Trophoblast cell (in vitro differentiated cells and primary cell): ENCODE measurements at regions not wholly inside any gene's neighbourhood (a gene's known extent, or its start where the extent isn't known, plus 50 kb on each side); places are given as distances from the start of the nearest gene placed in this dataset.
A peak's percentile ranks its signal among the peaks of the same experiment; 100 is the strongest.

Experiments used
- DNase-seq, 2 donors: peaks; one replicate each; pipeline ENCODE4 v3.0.0-alpha.2; 2016
- H2AFZ ChIP-seq: 2 replicates; pipeline ENCODE4 v1.6.1; 2013; ENCODE audit warnings: low read length, moderate library complexity, mild to moderate bottlenecking; ENCODE audit not compliant: insufficient read depth, poor library complexity
- H2AK5ac ChIP-seq: 2 replicates; pipeline ENCODE4 v1.6.1; 2013; ENCODE audit warnings: mild to moderate bottlenecking, low read length
- H2BK120ac ChIP-seq: 2 replicates; pipeline ENCODE4 v1.6.1; 2013; ENCODE audit warnings: low read length, mild to moderate bottlenecking, moderate library complexity; ENCODE audit not compliant: insufficient read depth, poor library complexity
- H2BK12ac ChIP-seq: 2 replicates; pipeline ENCODE4 v1.6.1; 2013; ENCODE audit warnings: mild to moderate bottlenecking, low read length, moderate library complexity
- H2BK5ac ChIP-seq: 2 replicates; pipeline ENCODE4 v1.6.1; 2013; ENCODE audit warnings: low read length, low read depth, moderate library complexity, mild to moderate bottlenecking; ENCODE audit not compliant: poor library complexity
- H3K14ac ChIP-seq: 2 replicates; pipeline ENCODE4 v1.6.1; 2013; ENCODE audit warnings: mild to moderate bottlenecking, low read length
- H3K18ac ChIP-seq: 2 replicates; pipeline ENCODE4 v1.6.1; 2013; ENCODE audit warnings: mild to moderate bottlenecking, low read length
- H3K23ac ChIP-seq: 2 replicates; pipeline ENCODE4 v1.6.1; 2013; ENCODE audit warnings: low read length
- H3K27ac ChIP-seq: 2 replicates; pipeline ENCODE4 v1.5.1; 2013; ENCODE audit warnings: low read depth, mild to moderate bottlenecking, inconsistent platforms, low read length, moderate library complexity
- H3K27me3 ChIP-seq: 2 replicates; pipeline ENCODE4 v1.6.1; 2013; ENCODE audit warnings: inconsistent platforms, mild to moderate bottlenecking, low read length, moderate library complexity; ENCODE audit not compliant: insufficient read depth
- H3K36me3 ChIP-seq, 2 experiments: 1 replicate in 1 of 2; 2 replicates in 1 of 2; pipeline ENCODE4 v1.6.1; 2013; ENCODE audit warnings: low read length in 2 of 2, mild to moderate bottlenecking in 2 of 2, moderate library complexity in 1 of 2; ENCODE audit not compliant: insufficient read depth in 2 of 2, control insufficient read depth in 1 of 2
- H3K4ac ChIP-seq: 2 replicates; pipeline ENCODE4 v1.6.1; 2013; ENCODE audit warnings: low read depth, mild to moderate bottlenecking, low read length, moderate library complexity
- H3K4me1 ChIP-seq, 2 experiments: 1 replicate in 1 of 2; 2 replicates in 1 of 2; pipeline ENCODE4 v1.6.1; 2013; ENCODE audit warnings: low read length in 2 of 2, mild to moderate bottlenecking in 2 of 2, moderate library complexity in 1 of 2; ENCODE audit not compliant: insufficient read depth in 2 of 2, control insufficient read depth in 1 of 2
- H3K4me2 ChIP-seq: 2 replicates; pipeline ENCODE4 v1.6.1; 2013; ENCODE audit warnings: inconsistent platforms, mild to moderate bottlenecking, low read length, moderate library complexity
- H3K4me3 ChIP-seq: 2 replicates; pipeline ENCODE4 v1.5.1; 2013; ENCODE audit warnings: mild to moderate bottlenecking, low read depth, low read length, inconsistent platforms
- H3K79me1 ChIP-seq: one replicate; pipeline ENCODE4 v1.6.1; 2013; ENCODE audit warnings: low read length
- H3K79me2 ChIP-seq: 2 replicates; pipeline ENCODE4 v1.6.1; 2013; ENCODE audit warnings: low read length, mild to moderate bottlenecking; ENCODE audit not compliant: control insufficient read depth, insufficient read depth, poor library complexity
- H3K9ac ChIP-seq: 2 replicates; pipeline ENCODE4 v1.6.1; 2013; ENCODE audit warnings: mild to moderate bottlenecking, low read length
- H3K9me3 ChIP-seq: 2 replicates; pipeline ENCODE4 v1.6.1; 2013; ENCODE audit warnings: low read depth, mild to moderate bottlenecking, control low read depth, inconsistent platforms, low read length; ENCODE audit not compliant: insufficient read depth
- H4K12ac ChIP-seq: 2 replicates; pipeline ENCODE4 v1.6.1; 2013; ENCODE audit warnings: low read depth, mild to moderate bottlenecking, low read length, moderate library complexity
- H4K8ac ChIP-seq: 2 replicates; pipeline ENCODE4 v1.6.1; 2013; ENCODE audit warnings: low read depth, mild to moderate bottlenecking, low read length, moderate library complexity
- H4K91ac ChIP-seq: one replicate; pipeline ENCODE4 v1.6.1; 2013; ENCODE audit warnings: low read depth, mild to moderate bottlenecking, low read length, moderate library complexity
- WGBS: extraction: QIAGEN DNeasy Blood & Tissue Kit; methylation state at CpG from one replicate; pipeline ENCODE4 v1.1.7; 2013; ENCODE audit warnings: missing lambda C conversion rate; ENCODE audit not compliant: insufficient read length, insufficient coverage; ENCODE audit errors: extremely low coverage; 5-methylcytosine and 5-hydroxymethylcytosine counted together

- no peaks in the 10 kb centered on the region for H3K9me3 ChIP-seq
- no peak overlapping the region for H4K12ac ChIP-seq
- DNase-seq: no peak
- H2BK5ac ChIP-seq: no peak overlapping the region
- H4K91ac ChIP-seq: no peak overlapping the region
- H3K4me1 ChIP-seq: peaks cover 3 to 8% of the 10 kb centered on the region in 2 experiments
- no peak overlapping the region for H3K14ac ChIP-seq
- H3K27me3 ChIP-seq: no peaks in the 10 kb centered on the region
- H3K36me3 ChIP-seq: no peaks in the 10 kb centered on the region
- no CpG with 5 or more reads among the region's 2 CpGs for WGBS
- no peak overlapping the region for H2BK12ac ChIP-seq
- no peak overlapping the region for H3K9ac ChIP-seq
- H3K18ac ChIP-seq: no peak overlapping the region
- H3K4ac ChIP-seq: no peak overlapping the region
- no peak overlapping the region for H2AFZ ChIP-seq
- no peak overlapping the region for H2BK120ac ChIP-seq
- peaks cover 2% of the 10 kb centered on the region for H3K79me1 ChIP-seq
- no peak overlapping the region for H3K23ac ChIP-seq
- H3K4me2 ChIP-seq: no peak overlapping the region
- no peak overlapping the region for H4K8ac ChIP-seq
- no peak overlapping the region for H3K27ac ChIP-seq
- no peak overlapping the region for H3K4me3 ChIP-seq
- H3K79me2 ChIP-seq: no peaks in the 10 kb centered on the region
- H2AK5ac ChIP-seq: no peak overlapping the region
Observed at GRCh38 chr2:145302886-145303285, 783.0 kb upstream of the ZEB2 start.

- H3K4me2 ChIP-seq: no peak overlapping the region
- H4K8ac ChIP-seq: no peak overlapping the region
- no peak overlapping the region for H3K14ac ChIP-seq
- H3K79me2 ChIP-seq: no peaks in the 10 kb centered on the region
- no peak overlapping the region for H2AK5ac ChIP-seq
- H3K18ac ChIP-seq: no peak overlapping the region
- H3K27me3 ChIP-seq: no peaks in the 10 kb centered on the region
- no peak overlapping the region for H2BK120ac ChIP-seq
- peaks cover 2% of the 10 kb centered on the region for H3K79me1 ChIP-seq
- no peak overlapping the region for H3K4me3 ChIP-seq
- H3K4me1 ChIP-seq: peaks cover 3 to 8% of the 10 kb centered on the region in 2 experiments
- WGBS: no CpG with 5 or more reads among the region's 3 CpGs
- no peaks in the 10 kb centered on the region for H3K36me3 ChIP-seq
- H4K91ac ChIP-seq: no peak overlapping the region
- H2BK5ac ChIP-seq: no peak overlapping the region
- H3K23ac ChIP-seq: no peak overlapping the region
- no peak overlapping the region for H2AFZ ChIP-seq
- no peak overlapping the region for H2BK12ac ChIP-seq
- no peak for DNase-seq
- H3K9me3 ChIP-seq: no peaks in the 10 kb centered on the region
- H3K4ac ChIP-seq: no peak overlapping the region
- no peak overlapping the region for H3K9ac ChIP-seq
- H3K27ac ChIP-seq: no peak overlapping the region
- H4K12ac ChIP-seq: no peak overlapping the region
Observed at GRCh38 chr2:145302451-145302850, 782.5 kb upstream of the ZEB2 start.

GRCh38 chr2:145299368-145299767 is 779.4 kb upstream of the ZEB2 start:
- Histone ChIP-seq H3K27ac (no peak overlapping the region), H4K12ac (no peak overlapping the region), H3K18ac (no peak overlapping the region), H3K27me3 (no peaks in the 10 kb centered on the region), H3K79me1 (no peaks in the 10 kb centered on the region), H2BK120ac (no peak overlapping the region), H3K36me3 (no peaks in the 10 kb centered on the region), H2BK5ac (no peak overlapping the region), H2BK12ac (no peak overlapping the region), H3K4me3 (no peak overlapping the region), H4K91ac (no peak overlapping the region), H3K14ac (no peak overlapping the region), H3K4me2 (no peak overlapping the region), H2AK5ac (no peak overlapping the region), H2AFZ (no peak overlapping the region), H3K9ac (no peak overlapping the region), H3K79me2 (no peaks in the 10 kb centered on the region), H3K9me3 (no peaks in the 10 kb centered on the region), H4K8ac (peak overlapping the region; percentile 19), H3K4ac (no peak overlapping the region), H3K4me1 (peaks cover 0 to 2% of the 10 kb centered on the region in 2 experiments), H3K23ac (no peak overlapping the region)
- no CpG with 5 or more reads among the region's 10 CpGs for WGBS
- no peak for DNase-seq

- no peak overlapping the region for H2AFZ ChIP-seq
Observed at GRCh38 chr2:145292166-145292565, 772.2 kb upstream of the ZEB2 start.

More at GRCh38 chr2:145292166-145292565, 772.2 kb upstream of the ZEB2 start:
- Histone ChIP-seq H3K4me1 (no peaks in the 10 kb centered on the region), H3K36me3 (no peaks in the 10 kb centered on the region), H3K27me3 (no peaks in the 10 kb centered on the region), H3K79me2 (no peaks in the 10 kb centered on the region), H2BK12ac (no peak overlapping the region), H4K12ac (no peak overlapping the region), H3K79me1 (no peaks in the 10 kb centered on the region), H3K14ac (no peak overlapping the region), H2BK120ac (no peak overlapping the region), H3K9me3 (no peaks in the 10 kb centered on the region), H3K27ac (no peak overlapping the region), H3K23ac (no peak overlapping the region), H3K4me3 (no peak overlapping the region), H3K4ac (no peak overlapping the region), H2AK5ac (no peak overlapping the region), H3K9ac (no peak overlapping the region), H3K4me2 (no peak overlapping the region), H4K91ac (no peak overlapping the region), H3K18ac (no peak overlapping the region), H4K8ac (no peak overlapping the region), H2BK5ac (no peak overlapping the region)
- DNase-seq: no peak
